ENCODE measurements at regions not wholly inside any gene's neighbourhood (a gene's known extent, or its start where the extent isn't known, plus 50 kb on each side); places are given as distances from the start of the nearest gene placed in this dataset.
"Not testable (repeated sequence)": the region's sequence is repeated elsewhere in the genome, so short reads cannot be mapped to it uniquely, and the experiment has no call there.

DNA sequence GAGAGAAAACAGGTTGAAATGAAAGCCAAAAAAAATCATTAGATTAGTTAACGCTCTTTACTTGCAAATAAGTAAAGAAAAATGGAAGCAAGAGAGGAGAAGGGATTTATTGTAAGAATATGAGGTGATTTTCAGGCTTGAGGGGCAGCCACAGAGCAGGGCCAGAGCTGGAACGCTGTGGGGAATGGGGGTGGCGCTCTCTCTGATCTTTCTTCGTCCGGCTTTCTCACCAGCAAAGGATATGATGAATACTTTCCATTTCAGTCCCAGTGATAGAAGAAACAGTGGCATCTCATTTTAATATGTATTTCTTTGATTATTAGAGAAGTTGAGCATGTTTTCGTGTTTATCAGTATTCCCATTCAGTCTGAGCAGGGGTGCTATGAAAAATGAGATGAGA is 112.2 kb downstream of the SKIDA1 start:
- ATAC-seq (no peak), DNase-seq (peak; percentile 32)
- intact Hi-C loops (cut with DNase I), result no loop called here

GRCh38 chr10:21406595-21407193 is 118.8 kb downstream of the SKIDA1 start:
- ATAC-seq (peak in 1 of 2 donors; percentile 83), DNase-seq (no peak)
- intact Hi-C loops (cut with DNase I), result no loop called here

GRCh38 chr10:21405981-21406380 is 119.5 kb downstream of the SKIDA1 start:
- intact Hi-C loops (cut with DNase I), result no loop called here
- ATAC-seq (no peak), DNase-seq (no peak)

DNA sequence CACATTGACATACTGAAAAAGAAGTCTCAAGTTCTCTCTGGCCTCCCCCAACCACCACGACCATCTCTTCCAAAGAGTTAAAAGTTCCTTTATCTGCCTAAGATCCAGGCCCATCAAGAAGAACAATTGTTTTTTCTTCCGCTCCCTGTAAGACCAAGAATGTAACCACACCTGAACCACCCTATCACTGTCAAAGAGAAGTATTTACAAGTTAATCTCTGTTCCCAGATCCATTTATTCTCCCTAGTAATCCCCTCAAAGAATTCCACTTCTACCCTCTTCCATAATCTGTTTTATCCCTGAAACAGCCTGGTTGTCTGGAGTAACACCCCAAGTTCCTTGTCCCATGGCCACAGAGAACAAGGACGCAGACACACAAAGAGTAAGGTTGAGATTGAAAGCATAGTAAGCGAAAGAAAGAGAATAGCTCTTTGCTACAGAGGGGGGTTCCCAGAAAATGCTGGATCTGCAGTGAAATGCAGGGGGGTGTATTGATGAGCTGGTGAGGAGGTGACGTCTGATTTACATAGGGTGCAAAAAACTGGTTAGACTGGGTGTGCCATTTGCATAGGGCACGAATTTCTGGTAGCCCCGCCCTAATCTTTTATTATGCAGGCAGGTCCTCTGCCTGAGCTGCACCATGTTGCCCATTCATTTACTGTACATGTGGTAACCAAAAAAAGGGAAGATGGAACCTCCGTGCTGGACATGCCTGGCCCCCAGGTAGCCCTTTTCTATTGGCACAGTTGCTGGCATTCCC is 122.0 kb downstream of the SKIDA1 start:
- no peak for ATAC-seq
- DNase-seq, result no peak
- intact Hi-C loops (cut with DNase I), result no loop called here

GRCh38 chr10:21402606-21403083 is 122.8 kb downstream of the SKIDA1 start:
- DNase-seq (no peak), ATAC-seq (no peak)
- intact Hi-C loops (cut with DNase I), result no loop called here

GRCh38 chr10:21401196-21401595 is 124.3 kb downstream of the SKIDA1 start:
- DNase-seq (no peak), ATAC-seq (no peak)
- intact Hi-C loops (cut with DNase I), result no loop called here

DNA sequence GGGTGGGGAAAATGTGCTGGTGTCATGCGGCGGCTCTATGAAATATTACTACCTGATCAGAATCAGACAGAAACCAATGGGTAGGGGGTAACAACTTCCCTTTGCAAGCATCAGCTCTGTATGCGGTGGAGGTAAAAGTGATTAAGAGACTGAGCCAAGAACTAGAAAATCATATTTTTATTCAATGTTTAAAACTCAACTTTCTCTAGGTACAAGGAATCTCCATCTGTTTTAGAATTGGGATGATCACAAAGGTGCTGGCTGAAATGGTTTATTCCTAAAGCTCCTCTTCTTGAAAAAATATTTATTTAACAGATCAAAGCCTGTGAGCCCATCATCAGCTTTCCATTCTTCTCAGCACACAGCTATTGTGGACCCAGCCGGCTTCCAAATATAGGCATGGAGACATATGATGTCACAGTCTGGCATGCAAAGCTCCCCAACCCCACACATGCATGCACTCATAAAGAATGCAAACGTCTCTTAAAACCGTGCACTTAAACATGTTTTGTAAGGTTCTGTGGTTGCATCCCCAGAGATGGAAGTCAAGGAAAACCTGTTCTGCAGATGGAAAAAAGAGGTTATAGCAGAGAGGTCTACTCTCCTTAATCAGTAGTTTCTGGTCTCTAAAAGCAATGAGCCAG is 126.0 kb downstream of the SKIDA1 start:
- ATAC-seq (peak in 1 of 2 donors; percentile 65), DNase-seq (no peak)
- intact Hi-C loops (cut with DNase I), result no loop called here

GRCh38 chr10:21398563-21399231 is 126.8 kb downstream of the SKIDA1 start:
- intact Hi-C loops (cut with DNase I), result no loop called here
- ATAC-seq (peak in 1 of 2 donors; percentile 51), DNase-seq (no peak)

DNA sequence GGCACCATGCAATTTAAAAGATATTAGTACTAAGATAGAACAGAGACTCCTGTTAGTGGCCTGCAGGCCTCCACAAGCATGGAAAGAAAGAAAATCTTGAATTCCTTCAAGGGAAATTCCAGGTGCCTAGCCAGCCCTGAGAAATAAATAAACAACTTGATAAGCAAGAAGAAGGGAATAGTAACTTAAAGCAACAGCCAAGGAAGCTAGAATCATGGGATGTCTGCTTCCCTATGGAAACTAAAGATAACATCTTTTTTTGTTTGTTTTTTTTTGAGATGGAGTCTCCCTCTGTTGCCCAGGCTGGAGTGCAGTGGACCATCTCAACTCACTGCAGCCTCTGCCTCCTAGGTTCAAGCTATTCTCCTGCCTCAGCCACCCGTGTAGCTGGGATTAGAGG is 128.6 kb downstream of the SKIDA1 start:
- no peak for ATAC-seq
- DNase-seq, result no peak
- intact Hi-C loops (cut with DNase I), result no loop called here

DNA sequence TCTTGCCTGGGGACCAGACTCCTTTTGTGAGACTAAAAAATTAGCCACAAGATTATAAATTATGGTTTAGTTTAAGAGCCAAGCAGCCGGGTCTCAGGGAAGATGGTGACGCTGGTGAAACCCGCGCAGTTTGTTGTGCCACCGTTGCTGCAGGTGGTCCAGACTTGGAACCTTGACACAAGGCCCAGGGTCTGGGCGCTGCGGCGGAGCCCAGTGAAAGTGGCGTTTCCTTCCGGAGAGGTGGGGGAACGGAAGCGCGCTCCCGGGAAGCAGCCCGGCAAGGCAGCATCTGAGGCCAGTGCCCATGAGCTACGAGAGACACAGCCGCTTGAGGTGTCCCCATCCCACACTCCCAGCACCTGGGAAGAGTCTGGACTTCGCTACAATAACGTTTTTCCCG is 131.6 kb downstream of the SKIDA1 start:
- ATAC-seq (no peak), DNase-seq (no peak)
- intact Hi-C loops (cut with DNase I), result no loop called here

GRCh38 chr10:21388589-21388988 is 136.9 kb downstream of the SKIDA1 start:
- ATAC-seq (no peak), DNase-seq (no peak)
- intact Hi-C loops (cut with DNase I), result no loop called here

DNA sequence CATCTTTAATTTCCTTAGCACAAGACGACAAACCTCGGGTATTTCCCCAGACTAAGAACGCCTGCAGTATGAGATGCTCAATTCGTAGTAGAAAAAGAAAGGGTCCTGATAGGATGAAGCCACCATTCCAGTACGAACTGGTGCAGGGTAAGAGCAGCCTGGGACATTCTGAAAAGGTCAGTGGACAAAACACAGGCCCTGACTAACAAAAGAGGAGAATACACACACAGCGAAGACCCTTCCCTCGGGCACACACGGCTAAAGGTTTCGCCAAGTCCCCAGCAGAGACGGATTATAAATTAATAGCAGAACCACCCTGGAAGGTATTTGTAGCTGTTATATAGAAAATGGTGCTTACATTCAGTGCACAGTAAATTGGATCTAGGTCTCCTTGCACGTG is 137.6 kb downstream of the SKIDA1 start:
- DNase-seq (no peak), ATAC-seq (no peak)
- intact Hi-C loops (cut with DNase I), result no loop called here

GRCh38 chr10:21385996-21386585 is 139.4 kb downstream of the SKIDA1 start:
- intact Hi-C loops (cut with DNase I), result no loop called here
- ATAC-seq, result no peak
- no peak for DNase-seq

- intact Hi-C loops (cut with DNase I), result no loop called here
- no peak for ATAC-seq
- no peak for DNase-seq
Observed at GRCh38 chr10:21385536-21385935, 139.9 kb downstream of the SKIDA1 start.

GRCh38 chr10:21379143-21379542 is 146.3 kb downstream of the SKIDA1 start:
- ATAC-seq (no peak), DNase-seq (no peak)
- intact Hi-C loops (cut with DNase I), result no loop called here

GRCh38 chr10:21375274-21375673 is 150.2 kb downstream of the SKIDA1 start:
- ATAC-seq; intact Hi-C loops (cut with DNase I); DNase-seq: not testable (repeated sequence)

DNA sequence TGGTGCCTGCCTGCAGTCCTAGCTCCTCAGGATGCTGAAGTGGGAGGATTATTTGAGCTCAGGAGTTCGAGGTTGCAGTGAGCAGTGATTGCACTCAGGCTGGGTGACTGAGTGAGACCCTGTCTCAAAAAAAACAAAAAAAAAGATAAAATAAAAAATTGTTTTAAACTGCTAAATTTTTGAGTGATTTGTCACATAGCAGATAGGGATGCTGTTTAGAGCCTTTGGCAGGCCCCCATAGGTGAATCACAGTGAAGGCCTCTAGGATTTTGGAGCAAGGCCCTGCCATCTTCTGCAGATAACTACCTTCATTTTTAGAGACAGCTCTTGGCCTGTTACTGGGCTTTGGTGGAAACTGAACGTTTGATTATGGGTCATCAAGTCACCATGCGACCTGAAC is 151.6 kb downstream of the SKIDA1 start:
- intact Hi-C loops (cut with DNase I); DNase-seq; ATAC-seq: not testable (repeated sequence)

- DNase-seq (peak; percentile 52), ATAC-seq (peak; percentile 95 to 96)
- intact Hi-C loops (cut with DNase I), result no loop called here
Observed at GRCh38 chr10:21372651-21373410, 152.7 kb downstream of the SKIDA1 start.

DNA sequence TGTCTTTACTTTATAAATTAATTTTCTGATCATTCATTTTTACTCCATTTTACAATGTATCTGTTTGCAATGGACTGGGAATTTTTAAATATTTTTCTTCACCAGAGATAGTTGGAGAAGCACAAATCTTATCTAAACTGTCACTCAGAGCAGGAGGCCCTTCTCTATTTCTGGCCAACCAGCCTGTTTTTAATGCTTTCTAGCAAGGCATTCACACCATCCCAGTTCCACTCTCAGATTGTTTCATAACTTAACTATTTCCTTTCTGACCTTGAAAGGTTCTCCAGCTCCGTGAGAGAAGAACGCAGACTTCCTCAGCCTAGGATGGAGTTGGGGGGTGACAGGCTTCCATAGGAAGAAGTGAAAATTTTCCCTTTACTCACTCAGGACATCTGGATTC is 155.8 kb downstream of the SKIDA1 start:
- ATAC-seq, result peak; percentile 45 to 50

More for the DNA sequence above, 155.8 kb downstream of the SKIDA1 start:
- DNase-seq, result no peak
- intact Hi-C loops (cut with DNase I), result no loop called here

Measured in left cardiac atrium (tissue), 4 donors.